ENCODE measurements at regions not wholly inside any gene's neighbourhood (a gene's known extent, or its start where the extent isn't known, plus 50 kb on each side); places are given as distances from the start of the nearest gene placed in this dataset.
"Not testable (repeated sequence)": the region's sequence is repeated elsewhere in the genome, so short reads cannot be mapped to it uniquely, and the experiment has no call there.

DNA sequence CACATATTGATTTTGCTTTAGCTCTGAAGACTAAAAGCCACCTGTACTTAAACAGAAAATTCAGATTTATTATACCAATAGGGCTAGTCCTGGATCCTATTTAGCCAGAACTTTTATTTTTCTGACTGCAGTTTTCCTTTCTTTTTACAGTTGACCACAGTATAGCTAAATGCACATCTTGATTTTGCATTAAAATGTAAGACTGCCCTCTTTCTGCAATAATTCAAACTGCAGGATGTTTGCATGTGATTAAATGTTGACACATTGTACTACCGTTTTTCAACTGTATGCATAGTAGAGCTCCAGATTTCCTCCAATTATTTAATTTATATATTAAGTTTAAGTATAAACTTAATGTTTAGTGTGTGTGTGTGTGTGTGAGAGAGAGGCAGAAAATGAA lies 1262.9 kb downstream of the SUCLG1 start:
- no peaks in the 10 kb centered on the region for H3F3A ChIP-seq (ENCODE audit: low read length, unreplicated experiment)
- no peaks in the 10 kb centered on the region for H3K9me3 ChIP-seq (ENCODE audit: low read length)
- no peak overlapping the region for H3K9ac ChIP-seq (ENCODE audit: low read length)
- H3K4me2 ChIP-seq (ENCODE audit: low read length): no peak overlapping the region; the same call in 1 of the 2 replicates
- no peaks in the 10 kb centered on the region for H3K79me2 ChIP-seq (ENCODE audit: low read length)
- H3K4me3 ChIP-seq (ENCODE audit: low read length): no peak overlapping the region
- no peaks in the 10 kb centered on the region for H3K9me2 ChIP-seq (replicated peaks; ENCODE audit: low read length)
- CTCF ChIA-PET: interaction anchor here (0.6 to 1.0 kb wide), 5 partner anchors 92 to 869 kb away, joined by 3 to 8 read pairs (median 5); no protein-coding TSS in a partner anchor
- no peak overlapping the region for H3K27ac ChIP-seq (ENCODE audit: low read length)
- no peaks in the 10 kb centered on the region for H3K27me3 ChIP-seq (ENCODE audit: low read length)
- H3K4me1 ChIP-seq (ENCODE audit: insufficient read depth, low read length): no peaks in the 10 kb centered on the region
- POLR2A ChIA-PET (ENCODE audit: unreplicated experiment): interaction anchor here (0.6 kb wide), 1 partner anchor 997 kb away, joined by 6 read pairs; no protein-coding TSS in a partner anchor
- intact Hi-C loops (cut with micrococcal nuclease): loop anchor here (1.0 to 10.0 kb wide), 3 partner anchors 311 to 1294 kb away; no protein-coding TSS in a partner anchor
- DNase-seq (peak; percentile 73), ATAC-seq (peak; percentile 93)
- TF ChIP-seq, protein P1, sequence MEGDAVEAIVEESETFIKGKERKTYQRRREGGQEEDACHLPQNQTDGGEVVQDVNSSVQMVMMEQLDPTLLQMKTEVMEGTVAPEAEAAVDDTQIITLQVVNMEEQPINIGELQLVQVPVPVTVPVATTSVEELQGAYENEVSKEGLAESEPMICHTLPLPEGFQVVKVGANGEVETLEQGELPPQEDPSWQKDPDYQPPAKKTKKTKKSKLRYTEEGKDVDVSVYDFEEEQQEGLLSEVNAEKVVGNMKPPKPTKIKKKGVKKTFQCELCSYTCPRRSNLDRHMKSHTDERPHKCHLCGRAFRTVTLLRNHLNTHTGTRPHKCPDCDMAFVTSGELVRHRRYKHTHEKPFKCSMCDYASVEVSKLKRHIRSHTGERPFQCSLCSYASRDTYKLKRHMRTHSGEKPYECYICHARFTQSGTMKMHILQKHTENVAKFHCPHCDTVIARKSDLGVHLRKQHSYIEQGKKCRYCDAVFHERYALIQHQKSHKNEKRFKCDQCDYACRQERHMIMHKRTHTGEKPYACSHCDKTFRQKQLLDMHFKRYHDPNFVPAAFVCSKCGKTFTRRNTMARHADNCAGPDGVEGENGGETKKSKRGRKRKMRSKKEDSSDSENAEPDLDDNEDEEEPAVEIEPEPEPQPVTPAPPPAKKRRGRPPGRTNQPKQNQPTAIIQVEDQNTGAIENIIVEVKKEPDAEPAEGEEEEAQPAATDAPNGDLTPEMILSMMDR (conservative IDR thresholded peaks at IDR 0.05; ENCODE audit: low read depth, low read length): peak; percentile 78
- no peak for TF ChIP-seq EZH2phosphoT487 (IDR thresholded peaks at IDR 0.05; ENCODE audit: borderline replicate concordance, low read length)
- BruUV-seq (replicated peaks): no TSS peak
- no peak overlapping the region for H2AFZ ChIP-seq (ENCODE audit: low read length)
- no peaks in the 10 kb centered on the region for H3K36me3 ChIP-seq (ENCODE audit: low read depth, low read length)
- H4K20me1 ChIP-seq (ENCODE audit: low read length): no peaks in the 10 kb centered on the region

DNA sequence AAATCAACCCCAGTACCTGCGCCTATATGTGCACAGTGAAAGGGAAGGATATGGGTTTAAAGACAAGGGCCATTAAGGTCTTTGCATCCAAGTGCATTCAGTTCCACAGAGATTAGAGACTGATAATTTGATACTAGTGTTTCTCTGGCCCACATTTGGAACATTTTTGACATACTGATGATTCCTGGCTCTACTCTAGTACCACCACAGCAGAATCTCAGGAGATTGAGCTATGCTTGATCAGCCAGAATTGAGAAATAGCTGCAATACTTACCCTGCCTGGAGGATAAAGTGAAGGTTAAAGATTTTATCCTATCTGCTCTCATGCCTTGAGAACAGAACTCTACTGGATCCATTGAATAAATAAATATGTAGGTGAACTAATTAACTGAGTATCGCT lies 1267.8 kb downstream of the SUCLG1 start:
- POLR2A ChIA-PET (ENCODE audit: unreplicated experiment): no interaction called here
- no TSS peak for BruUV-seq (replicated peaks)
- Histone ChIP-seq H3K27me3 (ENCODE audit: low read length) (no peaks in the 10 kb centered on the region), H3K9me2 (replicated peaks; ENCODE audit: low read length) (no peaks in the 10 kb centered on the region), H2AFZ (ENCODE audit: low read length) (no peak overlapping the region), H3K79me2 (ENCODE audit: low read length) (no peaks in the 10 kb centered on the region), H3K36me3 (ENCODE audit: low read depth, low read length) (no peaks in the 10 kb centered on the region), H3K9ac (ENCODE audit: low read length) (no peak overlapping the region), H3K4me3 (ENCODE audit: low read length) (no peak overlapping the region), H3K9me3 (ENCODE audit: low read length) (no peaks in the 10 kb centered on the region), H3K27ac (ENCODE audit: low read length) (no peak overlapping the region), H3K4me1 (ENCODE audit: insufficient read depth, low read length) (no peaks in the 10 kb centered on the region), H4K20me1 (ENCODE audit: low read length) (no peaks in the 10 kb centered on the region), H3K4me2 (ENCODE audit: low read length) (no peak overlapping the region), H3F3A (ENCODE audit: low read length, unreplicated experiment) (no peaks in the 10 kb centered on the region)
- DNase-seq (no peak), ATAC-seq (no peak)
- TF ChIP-seq EZH2 (IDR thresholded peaks at IDR 0.05; ENCODE audit: low read length, unreplicated experiment) (no peak), EZH2phosphoT487 (IDR thresholded peaks at IDR 0.05; ENCODE audit: borderline replicate concordance, low read length) (no peak)
- TF ChIP-seq, protein P1 (conservative IDR thresholded peaks at IDR 0.05; ENCODE audit: low read depth, low read length): no peak
- CTCF ChIA-PET: no interaction called here
- intact Hi-C loops (cut with micrococcal nuclease): loop anchor here (10.0 kb wide), 1 partner anchor 307 kb away; no protein-coding TSS in a partner anchor

- Histone ChIP-seq H3K4me1 (ENCODE audit: insufficient read depth, low read length) (no peaks in the 10 kb centered on the region), H3K79me2 (ENCODE audit: low read length) (no peaks in the 10 kb centered on the region), H3K27ac (ENCODE audit: low read length) (no peak overlapping the region), H3K9ac (ENCODE audit: low read length) (no peak overlapping the region), H3K9me3 (ENCODE audit: low read length) (no peaks in the 10 kb centered on the region), H3K36me3 (ENCODE audit: low read depth, low read length) (no peaks in the 10 kb centered on the region), H3K4me3 (ENCODE audit: low read length) (no peak overlapping the region), H3K4me2 (ENCODE audit: low read length) (no peak overlapping the region), H4K20me1 (ENCODE audit: low read length) (no peaks in the 10 kb centered on the region), H3K27me3 (ENCODE audit: low read length) (no peaks in the 10 kb centered on the region), H3F3A (ENCODE audit: low read length, unreplicated experiment) (no peaks in the 10 kb centered on the region), H2AFZ (ENCODE audit: low read length) (peak overlapping the region; percentile 30; the same call in 1 of the 2 replicates), H3K9me2 (replicated peaks; ENCODE audit: low read length) (no peaks in the 10 kb centered on the region)
- no peak for DNase-seq
- TF ChIP-seq, protein P1 (conservative IDR thresholded peaks at IDR 0.05; ENCODE audit: low read depth, low read length): no peak
- TF ChIP-seq EZH2 (IDR thresholded peaks at IDR 0.05; ENCODE audit: low read length, unreplicated experiment) (no peak), EZH2phosphoT487 (IDR thresholded peaks at IDR 0.05; ENCODE audit: borderline replicate concordance, low read length) (no peak)
- intact Hi-C loops (cut with micrococcal nuclease): no loop called here
- POLR2A ChIA-PET (ENCODE audit: unreplicated experiment): no interaction called here
- no TSS peak for BruUV-seq (replicated peaks)
- ATAC-seq: no peak
- CTCF ChIA-PET: no interaction called here
These were observed 1272.8 kb downstream of the SUCLG1 start for GRCh38 chr2:83186105-83186760.

DNA sequence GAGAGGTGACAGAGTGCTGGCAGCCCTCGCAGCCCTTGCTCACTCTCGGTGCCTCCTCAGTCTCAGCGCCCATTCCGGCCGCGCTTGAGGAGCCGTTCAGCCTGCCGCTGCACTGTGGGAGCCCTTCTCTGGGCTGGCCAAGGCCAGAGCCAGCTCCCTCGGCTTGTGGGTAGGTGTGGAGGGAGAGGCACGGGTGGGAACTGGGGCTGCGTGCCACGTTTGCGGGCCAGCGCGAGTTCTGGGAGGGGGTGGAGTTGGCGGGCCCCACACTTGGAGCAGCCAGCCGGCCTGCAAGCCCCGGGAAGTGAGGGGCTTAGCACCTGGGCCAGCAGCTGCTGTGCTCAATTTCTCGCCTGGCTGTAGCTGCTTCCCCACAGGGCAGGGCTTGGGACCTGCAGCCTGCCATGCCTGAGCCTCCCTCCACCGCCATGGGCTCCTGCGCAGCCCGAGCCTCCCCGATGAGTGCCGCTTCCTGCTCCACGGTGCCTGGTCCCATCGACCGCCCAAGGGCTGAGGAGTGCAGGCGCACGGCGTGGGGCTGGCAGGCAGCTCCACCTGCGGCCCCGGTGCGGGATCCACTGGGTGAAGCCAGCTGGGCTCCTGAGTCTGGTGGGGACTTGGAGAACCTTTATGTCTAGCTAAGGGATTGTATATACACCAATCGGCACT lies 1278.1 kb downstream of the SUCLG1 start:
- H3K27ac ChIP-seq (ENCODE audit: low read length); H3K4me2 ChIP-seq (ENCODE audit: low read length); H3K79me2 ChIP-seq (ENCODE audit: low read length); H3K36me3 ChIP-seq (ENCODE audit: low read depth, low read length); H3K9me3 ChIP-seq (ENCODE audit: low read length); H3K27me3 ChIP-seq (ENCODE audit: low read length); ATAC-seq; DNase-seq; BruUV-seq (replicated peaks); POLR2A ChIA-PET (ENCODE audit: unreplicated experiment); intact Hi-C loops (cut with micrococcal nuclease); H2AFZ ChIP-seq (ENCODE audit: low read length); CTCF ChIA-PET; H4K20me1 ChIP-seq (ENCODE audit: low read length); H3K9ac ChIP-seq (ENCODE audit: low read length); H3K9me2 ChIP-seq (replicated peaks; ENCODE audit: low read length); H3F3A ChIP-seq (ENCODE audit: low read length, unreplicated experiment); H3K4me3 ChIP-seq (ENCODE audit: low read length); H3K4me1 ChIP-seq (ENCODE audit: insufficient read depth, low read length): not testable (repeated sequence)
